ENCODE measurements at regions not wholly inside any gene's neighbourhood (a gene's known extent, or its start where the extent isn't known, plus 50 kb on each side); places are given as distances from the start of the nearest gene placed in this dataset.

DNA sequence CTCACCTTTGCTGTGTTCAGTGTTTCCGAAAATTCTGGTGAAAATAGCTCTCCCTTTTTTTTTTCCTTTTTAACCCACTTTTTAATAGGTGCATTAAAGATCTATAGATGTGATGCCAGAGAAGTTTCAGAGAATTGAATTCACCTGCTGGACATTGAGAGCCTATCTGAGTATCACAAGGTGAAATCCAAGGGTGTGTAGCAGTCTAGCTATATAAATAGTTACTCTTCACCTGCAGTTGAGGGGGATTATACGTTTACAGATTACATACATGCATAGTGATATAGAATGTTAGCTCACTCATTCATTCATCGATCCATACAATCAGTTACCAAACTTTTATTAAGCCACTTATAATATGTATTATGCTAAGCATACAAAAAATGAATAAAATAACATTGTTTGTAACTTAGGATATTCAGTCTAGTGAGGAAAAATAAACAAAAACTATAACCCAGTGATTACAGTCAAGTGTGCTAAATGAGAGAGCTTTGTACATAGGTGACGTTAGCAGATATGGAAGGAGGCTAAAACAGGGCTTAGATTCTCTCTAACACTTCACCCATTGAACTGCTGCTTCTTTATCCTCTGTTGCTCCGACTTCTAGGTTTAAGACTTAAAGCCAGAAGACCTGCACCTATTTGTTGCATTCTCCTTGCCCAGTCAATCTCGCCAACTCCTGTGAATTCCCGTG is 769.0 kb downstream of the STIM2 start:
- no peak overlapping the region for H3K4me3 ChIP-seq (ENCODE audit: low read depth in 2 of 2, low read length in 2 of 2)
- CTCF ChIA-PET, result no interaction called here
- no peaks in the 10 kb centered on the region for H3K36me3 ChIP-seq (ENCODE audit: control insufficient read depth, insufficient read depth, low read length)
- in situ Hi-C loops (cut with HindIII; ENCODE audit: low pct_unique_long_range_greater_than_20kb, low sequenced_read_pairs) (no loop called here), intact Hi-C loops (cut with micrococcal nuclease; ENCODE audit: unreplicated experiment) (no loop called here)
- no peaks in the 10 kb centered on the region for H3K4me1 ChIP-seq (ENCODE audit: control insufficient read depth, insufficient read depth, low read length)
- DNase-seq (ENCODE audit: low read depth, low spot score) (no peak), ATAC-seq (no peak)
- no peak for TF ChIP-seq SIN3A (IDR thresholded peaks at IDR 0.05; ENCODE audit: borderline replicate concordance, insufficient read depth, low read depth, low read length)
- no peak for TF ChIP-seq TCF7L2 (IDR thresholded peaks at IDR 0.05; ENCODE audit: low read depth, low read length)
- TF ChIP-seq, protein P1, sequence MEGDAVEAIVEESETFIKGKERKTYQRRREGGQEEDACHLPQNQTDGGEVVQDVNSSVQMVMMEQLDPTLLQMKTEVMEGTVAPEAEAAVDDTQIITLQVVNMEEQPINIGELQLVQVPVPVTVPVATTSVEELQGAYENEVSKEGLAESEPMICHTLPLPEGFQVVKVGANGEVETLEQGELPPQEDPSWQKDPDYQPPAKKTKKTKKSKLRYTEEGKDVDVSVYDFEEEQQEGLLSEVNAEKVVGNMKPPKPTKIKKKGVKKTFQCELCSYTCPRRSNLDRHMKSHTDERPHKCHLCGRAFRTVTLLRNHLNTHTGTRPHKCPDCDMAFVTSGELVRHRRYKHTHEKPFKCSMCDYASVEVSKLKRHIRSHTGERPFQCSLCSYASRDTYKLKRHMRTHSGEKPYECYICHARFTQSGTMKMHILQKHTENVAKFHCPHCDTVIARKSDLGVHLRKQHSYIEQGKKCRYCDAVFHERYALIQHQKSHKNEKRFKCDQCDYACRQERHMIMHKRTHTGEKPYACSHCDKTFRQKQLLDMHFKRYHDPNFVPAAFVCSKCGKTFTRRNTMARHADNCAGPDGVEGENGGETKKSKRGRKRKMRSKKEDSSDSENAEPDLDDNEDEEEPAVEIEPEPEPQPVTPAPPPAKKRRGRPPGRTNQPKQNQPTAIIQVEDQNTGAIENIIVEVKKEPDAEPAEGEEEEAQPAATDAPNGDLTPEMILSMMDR (IDR thresholded peaks at IDR 0.05), result no peak
- no peak for TF ChIP-seq REST (IDR thresholded peaks at IDR 0.05; ENCODE audit: insufficient read depth in 1 of 2, low read depth in 2 of 2, low read length in 1 of 2)
- TF ChIP-seq POLR2AphosphoS5 (IDR thresholded peaks at IDR 0.05; ENCODE audit: low read depth, low read length), result no peak
- POLR2A ChIA-PET, result no interaction called here
- H3K9me3 ChIP-seq (ENCODE audit: control insufficient read depth, insufficient read depth, low read depth, low read length), result no peaks in the 10 kb centered on the region
- H3K27ac ChIP-seq (ENCODE audit: low read length), result no peak overlapping the region
- no TSS peak for BruUV-seq (replicated peaks)
- H3K27me3 ChIP-seq (ENCODE audit: control insufficient read depth, insufficient read depth, low read length), result no peaks in the 10 kb centered on the region

- POLR2A ChIA-PET, result no interaction called here
These were observed 775.6 kb downstream of the STIM2 start for GRCh38 chr4:27635936-27636913.

More at GRCh38 chr4:27635936-27636913, 775.6 kb downstream of the STIM2 start:
- CTCF ChIA-PET, result no interaction called here
- Histone ChIP-seq H3K4me1 (ENCODE audit: control insufficient read depth, insufficient read depth, low read length) (no peaks in the 10 kb centered on the region), H3K9me3 (ENCODE audit: control insufficient read depth, insufficient read depth, low read depth, low read length) (no peaks in the 10 kb centered on the region), H3K27ac (ENCODE audit: low read length) (no peak overlapping the region), H3K36me3 (ENCODE audit: control insufficient read depth, insufficient read depth, low read length) (no peaks in the 10 kb centered on the region), H3K27me3 (ENCODE audit: control insufficient read depth, insufficient read depth, low read length) (no peaks in the 10 kb centered on the region), H3K4me3 (ENCODE audit: low read depth in 2 of 2, low read length in 2 of 2) (no peak overlapping the region)
- DNase-seq (ENCODE audit: low read depth, low spot score) (no peak), ATAC-seq (no peak)
- in situ Hi-C loops (cut with HindIII; ENCODE audit: low pct_unique_long_range_greater_than_20kb, low sequenced_read_pairs), result no loop called here
- TF ChIP-seq POLR2AphosphoS5 (IDR thresholded peaks at IDR 0.05; ENCODE audit: low read depth, low read length) (no peak), REST (IDR thresholded peaks at IDR 0.05; ENCODE audit: insufficient read depth in 1 of 2, low read depth in 2 of 2, low read length in 1 of 2) (no peak), SIN3A (IDR thresholded peaks at IDR 0.05; ENCODE audit: borderline replicate concordance, insufficient read depth, low read depth, low read length) (no peak), TCF7L2 (IDR thresholded peaks at IDR 0.05; ENCODE audit: low read depth, low read length) (no peak)
- TF ChIP-seq, protein P1 (IDR thresholded peaks at IDR 0.05), result no peak
- intact Hi-C loops (cut with micrococcal nuclease; ENCODE audit: unreplicated experiment), result no loop called here
- BruUV-seq (replicated peaks), result no TSS peak

Data from Panc1 (cell line).